OCI-LY3 (cell line): ENCODE measurements at regions not wholly inside any gene's neighbourhood (a gene's known extent, or its start where the extent isn't known, plus 50 kb on each side); places are given as distances from the start of the nearest gene placed in this dataset.

Experiments used
- EZH2phosphoT487 ChIP-seq: fragments of 200-600 bp; shearing (Covaris generic); IDR thresholded peaks from 2 replicates; pipeline ENCODE4 v1.6.1; 2018; ENCODE audit warnings: antibody characterized with exemption, mixed run types, low read depth
- TF ChIP-seq, protein P1 (sequence below): fragments of 200-600, 300-600 bp; sonication (generic); IDR thresholded peaks from 2 replicates; pipeline ENCODE4 v1.5.1; 2014; ENCODE audit warnings: antibody characterized with exemption, low read length, low read depth

DNA sequence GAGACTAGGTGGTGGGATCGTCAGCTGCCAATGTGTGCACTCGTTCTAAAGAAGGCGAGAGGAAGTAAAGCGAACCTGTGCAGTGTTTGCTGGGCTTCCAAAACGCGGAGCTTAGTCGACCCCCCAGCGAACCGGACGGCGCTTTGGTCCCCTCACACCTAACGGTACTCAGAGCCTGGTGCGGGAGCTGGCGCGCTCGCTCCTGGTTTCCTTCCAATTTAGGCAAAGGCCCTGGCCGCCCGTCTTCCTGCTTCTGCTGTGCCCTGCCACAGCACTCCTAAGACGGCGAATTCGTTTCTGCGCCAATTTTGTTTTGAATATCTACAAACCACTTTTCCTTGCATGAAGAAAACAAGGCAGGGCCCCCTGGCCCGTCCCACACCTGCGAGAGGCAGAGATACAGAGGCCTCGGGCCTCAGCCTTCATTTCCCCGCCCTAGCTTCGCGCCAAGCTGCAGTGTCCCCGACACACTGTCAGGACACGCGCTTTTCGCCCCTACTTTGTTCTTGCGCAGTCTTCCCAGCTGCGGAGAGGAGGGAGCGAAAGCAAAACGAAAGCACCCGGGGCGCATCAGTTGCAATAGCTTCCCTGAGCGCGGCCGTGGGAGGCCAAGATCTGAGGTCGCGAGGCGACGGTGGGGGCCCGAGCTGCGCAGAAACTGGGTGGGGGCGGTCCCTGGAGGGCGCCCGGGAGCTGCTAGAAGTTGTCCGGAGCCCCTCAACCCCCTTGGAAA lies 111.9 kb downstream of the KCNRG start:
- no peak for TF ChIP-seq EZH2phosphoT487
- TF ChIP-seq, protein P1, sequence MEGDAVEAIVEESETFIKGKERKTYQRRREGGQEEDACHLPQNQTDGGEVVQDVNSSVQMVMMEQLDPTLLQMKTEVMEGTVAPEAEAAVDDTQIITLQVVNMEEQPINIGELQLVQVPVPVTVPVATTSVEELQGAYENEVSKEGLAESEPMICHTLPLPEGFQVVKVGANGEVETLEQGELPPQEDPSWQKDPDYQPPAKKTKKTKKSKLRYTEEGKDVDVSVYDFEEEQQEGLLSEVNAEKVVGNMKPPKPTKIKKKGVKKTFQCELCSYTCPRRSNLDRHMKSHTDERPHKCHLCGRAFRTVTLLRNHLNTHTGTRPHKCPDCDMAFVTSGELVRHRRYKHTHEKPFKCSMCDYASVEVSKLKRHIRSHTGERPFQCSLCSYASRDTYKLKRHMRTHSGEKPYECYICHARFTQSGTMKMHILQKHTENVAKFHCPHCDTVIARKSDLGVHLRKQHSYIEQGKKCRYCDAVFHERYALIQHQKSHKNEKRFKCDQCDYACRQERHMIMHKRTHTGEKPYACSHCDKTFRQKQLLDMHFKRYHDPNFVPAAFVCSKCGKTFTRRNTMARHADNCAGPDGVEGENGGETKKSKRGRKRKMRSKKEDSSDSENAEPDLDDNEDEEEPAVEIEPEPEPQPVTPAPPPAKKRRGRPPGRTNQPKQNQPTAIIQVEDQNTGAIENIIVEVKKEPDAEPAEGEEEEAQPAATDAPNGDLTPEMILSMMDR = peak; percentile 43
